ENCODE measurements at regions not wholly inside any gene's neighbourhood (a gene's known extent, or its start where the extent isn't known, plus 50 kb on each side); places are given as distances from the start of the nearest gene placed in this dataset.
"Not testable (repeated sequence)": the region's sequence is repeated elsewhere in the genome, so short reads cannot be mapped to it uniquely, and the experiment has no call there.

GRCh38 chr13:86253497-86253896 lies 454.3 kb upstream of the SLITRK6 start:
- DNase-seq (ENCODE audit: low read depth); in situ Hi-C loops (cut with HindIII; ENCODE audit: low pct_unique_long_range_greater_than_20kb, low sequenced_read_pairs): not testable (repeated sequence)

DNA sequence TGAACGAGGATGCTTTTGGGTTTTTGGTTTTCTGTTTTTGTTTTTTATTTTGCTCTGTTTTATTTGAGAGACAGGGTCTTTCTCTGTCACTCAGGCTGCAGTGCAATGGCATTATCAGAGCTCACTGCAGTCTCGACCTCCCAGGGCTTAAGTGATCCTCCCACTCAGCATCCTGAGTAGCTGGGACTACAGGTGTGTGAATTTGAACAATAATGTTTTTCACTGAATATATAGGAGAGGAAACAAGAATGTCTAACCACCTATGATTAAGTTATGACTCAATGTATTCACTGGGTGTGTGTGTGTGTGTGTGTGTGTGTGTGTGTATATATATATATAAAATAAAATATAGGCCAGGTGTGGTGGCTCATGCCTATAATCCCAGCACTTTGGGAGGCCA lies 456.6 kb upstream of the SLITRK6 start:
- in situ Hi-C loops (cut with HindIII; ENCODE audit: low pct_unique_long_range_greater_than_20kb, low sequenced_read_pairs); DNase-seq (ENCODE audit: low read depth): not testable (repeated sequence)

DNA sequence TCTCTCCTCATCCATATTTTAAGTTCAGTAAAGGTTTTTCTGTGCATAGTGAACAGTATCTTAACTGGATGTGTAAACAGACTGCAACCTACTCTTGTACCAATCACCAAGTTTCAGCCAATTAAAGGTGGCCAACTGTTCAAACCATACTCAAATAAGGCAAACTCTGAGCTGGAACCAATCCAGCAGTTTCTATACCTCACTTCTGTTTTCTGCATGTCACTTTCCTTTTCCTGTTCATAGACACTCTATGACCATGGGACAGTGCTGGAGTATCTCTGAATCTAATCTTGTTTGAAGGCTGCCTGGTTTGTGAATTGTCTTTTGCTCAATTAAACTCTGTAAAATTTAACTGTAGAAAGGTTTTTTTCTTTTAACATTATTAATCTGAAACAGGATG lies 470.3 kb upstream of the SLITRK6 start:
- DNase-seq (ENCODE audit: low read depth): no peak
- in situ Hi-C loops (cut with HindIII; ENCODE audit: low pct_unique_long_range_greater_than_20kb, low sequenced_read_pairs): no loop called here

DNA sequence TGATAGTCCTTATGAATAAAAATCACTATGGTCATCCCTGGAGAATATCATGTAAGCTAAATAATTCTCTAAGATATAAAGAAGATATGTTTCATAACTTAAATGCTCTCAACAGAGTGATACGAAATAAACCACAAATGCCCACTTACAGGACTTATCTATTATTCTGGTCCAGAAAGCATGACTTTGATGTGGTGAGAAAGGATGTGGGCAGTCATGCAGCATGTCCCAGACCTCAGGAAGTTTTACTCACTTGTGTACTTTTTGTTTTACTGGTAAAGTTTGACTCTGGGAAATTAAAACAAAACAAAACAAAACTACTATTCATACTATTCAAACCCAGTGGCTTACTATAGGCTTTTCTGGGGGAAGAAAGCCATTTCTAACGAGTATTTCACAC lies 483.2 kb upstream of the SLITRK6 start:
- peak; percentile 13 for DNase-seq (ENCODE audit: low read depth)
- in situ Hi-C loops (cut with HindIII; ENCODE audit: low pct_unique_long_range_greater_than_20kb, low sequenced_read_pairs): no loop called here

DNA sequence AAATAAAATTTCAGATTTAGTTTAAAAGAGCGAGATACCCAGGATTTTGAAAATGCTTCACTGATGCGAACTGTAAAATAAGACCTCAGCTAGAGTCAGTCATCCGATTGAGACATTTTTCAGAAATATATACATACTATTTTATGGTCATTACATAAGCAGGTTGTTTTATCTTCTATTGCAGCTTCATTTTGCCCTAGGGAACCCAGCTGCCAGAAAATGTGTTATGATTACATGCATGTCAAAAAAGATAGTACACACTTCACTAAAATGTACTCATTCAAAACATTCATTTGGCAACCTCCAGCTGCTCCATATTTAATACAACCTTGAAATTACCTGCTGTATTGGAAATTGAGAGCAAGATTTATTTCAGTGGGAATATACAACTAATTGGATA lies 483.8 kb upstream of the SLITRK6 start:
- in situ Hi-C loops (cut with HindIII; ENCODE audit: low pct_unique_long_range_greater_than_20kb, low sequenced_read_pairs): no loop called here
- no peak for DNase-seq (ENCODE audit: low read depth)

DNA sequence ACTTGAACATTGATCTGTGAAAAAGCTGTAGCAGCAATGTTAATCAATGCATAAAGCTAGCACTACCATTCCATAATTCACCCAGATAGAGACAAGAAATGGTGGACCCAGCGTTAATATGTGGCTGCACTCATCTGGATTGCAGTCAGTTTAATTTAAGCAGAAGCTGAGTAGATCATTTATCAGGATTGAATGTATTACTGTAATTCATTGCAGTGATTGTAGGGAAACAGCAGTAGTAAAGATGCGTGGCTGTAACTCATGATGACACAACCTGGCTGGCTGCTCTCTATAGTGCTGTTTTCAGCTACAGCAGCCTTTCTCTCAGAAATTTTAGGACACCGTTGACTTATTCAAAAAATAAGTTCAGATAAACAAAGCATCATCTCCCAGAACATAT lies 499.5 kb upstream of the SLITRK6 start:
- DNase-seq (ENCODE audit: low read depth): peak; percentile 5
- in situ Hi-C loops (cut with HindIII; ENCODE audit: low pct_unique_long_range_greater_than_20kb, low sequenced_read_pairs): no loop called here

- in situ Hi-C loops (cut with HindIII; ENCODE audit: low pct_unique_long_range_greater_than_20kb, low sequenced_read_pairs): no loop called here
- DNase-seq (ENCODE audit: low read depth): no peak
Observed at GRCh38 chr13:86299128-86299527, 499.9 kb upstream of the SLITRK6 start.

GRCh38 chr13:86309881-86310280 lies 510.7 kb upstream of the SLITRK6 start:
- in situ Hi-C loops (cut with HindIII; ENCODE audit: low pct_unique_long_range_greater_than_20kb, low sequenced_read_pairs): no loop called here
- DNase-seq (ENCODE audit: low read depth): no peak

- DNase-seq (ENCODE audit: low read depth): no peak
- in situ Hi-C loops (cut with HindIII; ENCODE audit: low pct_unique_long_range_greater_than_20kb, low sequenced_read_pairs): no loop called here
Observed at GRCh38 chr13:86313421-86313820, 514.2 kb upstream of the SLITRK6 start.

DNA sequence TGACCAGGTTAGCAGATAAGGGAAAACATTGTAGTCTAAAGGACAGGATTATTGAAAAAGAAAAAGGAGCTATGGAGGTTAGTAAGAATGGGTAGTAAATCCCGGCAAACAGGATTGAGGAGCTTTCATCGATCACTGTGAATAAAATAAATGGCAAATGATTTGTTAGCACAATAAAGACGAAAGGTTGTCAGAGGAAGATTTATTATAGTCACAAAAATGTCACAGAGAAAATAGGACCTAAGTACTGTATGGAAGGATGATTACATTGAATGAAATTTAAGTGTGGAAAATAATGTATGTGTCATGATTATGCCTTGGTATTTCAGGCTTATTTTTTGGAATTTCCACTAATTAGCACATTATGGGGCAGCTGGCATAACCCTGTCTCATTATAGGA lies 519.2 kb upstream of the SLITRK6 start:
- in situ Hi-C loops (cut with HindIII; ENCODE audit: low pct_unique_long_range_greater_than_20kb, low sequenced_read_pairs): no loop called here

GRCh38 chr13:86324191-86324590 lies 525.0 kb upstream of the SLITRK6 start:
- peak; percentile 61 for DNase-seq (ENCODE audit: low read depth)
- in situ Hi-C loops (cut with HindIII; ENCODE audit: low pct_unique_long_range_greater_than_20kb, low sequenced_read_pairs): no loop called here

More for the DNA sequence above, 519.2 kb upstream of the SLITRK6 start:
- no peak for DNase-seq (ENCODE audit: low read depth)

DNA sequence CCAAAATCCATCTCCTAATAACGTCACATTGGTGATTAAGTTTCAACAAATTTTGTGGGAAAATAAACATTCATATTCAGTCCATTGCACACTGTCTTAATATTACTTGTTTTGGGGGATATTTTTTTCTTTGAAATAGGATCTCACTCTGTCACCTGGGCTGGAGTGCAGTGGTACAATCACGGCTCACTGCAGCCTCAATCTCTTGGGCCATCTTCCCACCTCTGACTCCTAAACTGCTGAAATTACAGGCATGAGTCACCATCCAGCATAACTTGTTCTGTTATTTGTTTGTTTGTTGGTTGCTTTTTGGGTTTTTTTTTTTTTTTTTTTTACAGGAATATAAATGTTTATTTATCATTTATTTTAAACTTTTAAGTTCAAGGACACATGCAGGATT lies 556.1 kb upstream of the SLITRK6 start:
- DNase-seq (ENCODE audit: low read depth): no peak
- in situ Hi-C loops (cut with HindIII; ENCODE audit: low pct_unique_long_range_greater_than_20kb, low sequenced_read_pairs): no loop called here

DNA sequence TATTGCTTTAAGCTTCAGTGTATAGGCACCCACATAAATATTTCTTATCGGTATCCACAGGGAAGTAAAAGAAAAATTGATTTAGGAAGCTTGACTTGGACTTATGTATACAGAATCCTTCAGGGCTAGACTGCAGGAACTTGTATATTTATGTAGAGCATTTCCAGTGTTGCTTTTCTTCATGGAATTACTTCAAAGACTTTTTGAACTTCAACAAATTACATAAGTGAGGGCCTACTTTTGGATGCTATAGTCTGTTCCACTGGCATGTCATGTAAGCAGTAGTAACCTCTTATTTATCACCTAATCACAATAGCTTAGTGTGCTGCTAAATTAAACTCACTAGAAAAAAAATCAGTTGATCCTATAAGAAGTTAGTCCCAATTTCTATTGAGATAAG lies 557.9 kb upstream of the SLITRK6 start:
- in situ Hi-C loops (cut with HindIII; ENCODE audit: low pct_unique_long_range_greater_than_20kb, low sequenced_read_pairs): no loop called here
- DNase-seq (ENCODE audit: low read depth): no peak

GRCh38 chr13:86363749-86364148 lies 564.5 kb upstream of the SLITRK6 start:
- in situ Hi-C loops (cut with HindIII; ENCODE audit: low pct_unique_long_range_greater_than_20kb, low sequenced_read_pairs); DNase-seq (ENCODE audit: low read depth): not testable (repeated sequence)

DNA sequence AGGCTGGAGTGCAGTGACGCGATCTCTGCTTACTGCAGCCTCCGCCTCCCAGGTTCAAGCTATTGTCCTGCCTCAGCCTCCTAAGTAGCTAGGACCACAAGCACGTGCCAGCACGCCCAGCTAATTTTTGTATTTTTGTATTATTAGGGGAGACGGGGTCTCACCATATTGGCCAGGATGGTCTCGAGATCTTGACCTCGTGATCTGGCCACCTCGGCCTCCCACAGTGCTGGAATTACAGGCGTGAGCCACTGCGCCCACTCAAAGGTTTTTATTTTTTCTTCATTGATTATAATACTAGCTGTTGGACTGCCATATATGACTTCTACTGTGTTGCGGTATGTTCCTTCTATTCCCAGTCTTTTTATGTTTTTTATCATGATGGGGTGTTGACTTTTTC lies 569.7 kb upstream of the SLITRK6 start:
- no peak for DNase-seq (ENCODE audit: low read depth)
- in situ Hi-C loops (cut with HindIII; ENCODE audit: low pct_unique_long_range_greater_than_20kb, low sequenced_read_pairs): no loop called here

DNA sequence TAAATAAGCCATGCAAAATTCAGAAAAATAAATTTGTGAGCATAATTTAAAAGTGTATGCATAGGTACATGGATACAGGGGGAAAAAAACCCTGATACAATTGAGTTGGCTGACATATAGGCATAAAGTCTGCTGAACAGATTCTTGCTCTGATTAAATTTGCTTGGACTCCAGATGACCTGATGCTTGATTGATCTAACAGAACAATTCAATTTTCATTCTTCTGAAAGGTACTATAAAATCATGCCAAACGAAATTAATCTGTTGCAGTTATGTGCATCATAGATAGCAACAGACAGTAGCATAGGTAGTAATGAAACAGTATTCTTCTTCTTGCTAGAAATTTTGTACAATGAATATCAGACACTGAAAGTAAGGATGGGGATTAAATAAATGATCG lies 578.2 kb upstream of the SLITRK6 start:
- no peak for DNase-seq (ENCODE audit: low read depth)
- in situ Hi-C loops (cut with HindIII; ENCODE audit: low pct_unique_long_range_greater_than_20kb, low sequenced_read_pairs): no loop called here

GRCh38 chr13:86378628-86379027 lies 579.4 kb upstream of the SLITRK6 start:
- in situ Hi-C loops (cut with HindIII; ENCODE audit: low pct_unique_long_range_greater_than_20kb, low sequenced_read_pairs): no loop called here
- no peak for DNase-seq (ENCODE audit: low read depth)

DNA sequence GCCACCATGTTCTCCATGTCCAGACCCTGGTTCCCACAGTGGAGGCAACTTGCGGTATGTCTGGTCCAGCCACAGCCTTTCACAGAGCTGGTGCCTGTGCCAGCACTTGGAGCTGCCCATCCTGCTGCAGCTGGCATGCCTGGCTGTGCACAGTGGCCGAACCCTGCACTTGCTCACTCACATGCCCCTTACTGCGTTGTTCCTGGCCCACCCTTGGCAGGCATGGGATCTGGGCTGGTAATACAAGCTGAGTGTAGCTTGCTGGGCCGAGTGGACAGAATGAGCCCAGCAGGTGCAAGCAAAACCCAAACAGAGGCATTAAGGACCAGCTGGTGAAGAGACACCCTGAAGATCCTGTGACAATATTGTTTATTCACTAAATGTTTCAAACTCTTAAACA lies 583.9 kb upstream of the SLITRK6 start:
- no peak for DNase-seq (ENCODE audit: low read depth)
- in situ Hi-C loops (cut with HindIII; ENCODE audit: low pct_unique_long_range_greater_than_20kb, low sequenced_read_pairs): no loop called here

DNA sequence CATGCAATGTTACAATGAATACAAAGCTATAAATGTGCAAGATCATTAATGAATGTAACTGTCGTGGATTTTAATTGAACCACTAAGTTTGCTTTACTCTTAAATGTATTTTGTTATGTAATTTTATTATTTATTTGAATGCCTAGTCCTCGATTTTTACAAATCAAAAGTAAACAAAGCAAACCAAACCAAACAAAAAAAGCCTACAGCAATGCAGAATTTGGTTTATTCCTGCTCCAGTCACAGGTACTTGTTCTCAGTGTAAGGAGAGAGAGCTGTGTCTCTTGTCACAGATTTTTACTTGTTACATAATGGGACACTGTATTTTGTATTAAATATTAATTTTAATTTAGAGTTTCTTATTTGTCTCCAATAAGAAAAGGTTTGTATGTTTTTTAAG lies 584.3 kb upstream of the SLITRK6 start:
- in situ Hi-C loops (cut with HindIII; ENCODE audit: low pct_unique_long_range_greater_than_20kb, low sequenced_read_pairs): no loop called here

GRCh38 chr13:86397635-86398034 lies 598.4 kb upstream of the SLITRK6 start:
- no peak for DNase-seq (ENCODE audit: low read depth)
- in situ Hi-C loops (cut with HindIII; ENCODE audit: low pct_unique_long_range_greater_than_20kb, low sequenced_read_pairs): no loop called here

More for the DNA sequence above, 584.3 kb upstream of the SLITRK6 start:
- no peak for DNase-seq (ENCODE audit: low read depth)

DNA sequence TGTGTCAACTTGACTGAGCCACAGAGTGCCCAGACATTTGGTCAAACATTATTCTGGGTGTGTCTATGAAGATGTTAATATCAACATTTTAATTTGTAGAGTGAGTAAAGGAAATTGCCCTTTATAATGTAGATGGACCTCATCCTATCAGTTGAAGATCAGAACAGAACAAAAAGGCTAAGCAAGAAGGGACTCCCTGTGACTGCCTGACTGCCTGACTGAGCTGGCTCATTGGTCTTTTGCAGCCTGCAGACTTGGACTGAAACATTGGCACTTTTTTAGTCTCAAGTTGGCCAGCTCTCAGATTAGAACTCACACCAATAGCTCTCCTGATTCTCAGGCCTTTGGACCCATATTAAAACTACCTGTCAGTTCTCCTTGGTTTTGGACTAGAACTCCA lies 600.4 kb upstream of the SLITRK6 start:
- in situ Hi-C loops (cut with HindIII; ENCODE audit: low pct_unique_long_range_greater_than_20kb, low sequenced_read_pairs): no loop called here
- DNase-seq (ENCODE audit: low read depth): no peak
